ENCODE measurements at regions not wholly inside any gene's neighbourhood (a gene's known extent, or its start where the extent isn't known, plus 50 kb on each side); places are given as distances from the start of the nearest gene placed in this dataset.

- TF ChIP-seq CTCF (IDR thresholded peaks at IDR 0.05) (no peak), POLR2A (IDR thresholded peaks at IDR 0.05) (no peak)
Observed at GRCh38 chr10:36629476-36629875, 495.9 kb upstream of the ANKRD30A start.
